ENCODE measurements at regions not wholly inside any gene's neighbourhood (a gene's known extent, or its start where the extent isn't known, plus 50 kb on each side); places are given as distances from the start of the nearest gene placed in this dataset.

DNA sequence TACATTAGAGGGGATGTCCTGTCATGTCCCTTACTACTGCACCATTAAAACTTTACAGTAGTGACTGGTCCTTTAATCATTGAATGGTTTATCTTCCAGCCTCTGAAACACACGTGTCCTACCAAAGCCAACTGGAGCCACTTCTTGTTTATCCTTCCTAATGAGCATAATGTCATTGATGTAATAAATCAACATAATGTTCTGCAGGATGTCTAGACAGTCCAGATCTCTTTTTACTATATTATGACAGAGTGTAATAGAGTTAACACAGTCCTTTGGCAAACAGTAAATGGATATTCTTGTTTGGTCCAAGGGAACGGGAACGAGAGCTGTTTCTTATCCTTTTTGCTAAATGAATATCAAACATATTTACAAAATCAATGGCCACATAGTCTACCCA, 88.1 kb upstream of the PTPRD start:
- H3K4me3 ChIP-seq (ENCODE audit: low read depth, low read length) = no peak overlapping the region
- DNase-seq (ENCODE audit: low read depth) = no peak
- TF ChIP-seq, protein P1, sequence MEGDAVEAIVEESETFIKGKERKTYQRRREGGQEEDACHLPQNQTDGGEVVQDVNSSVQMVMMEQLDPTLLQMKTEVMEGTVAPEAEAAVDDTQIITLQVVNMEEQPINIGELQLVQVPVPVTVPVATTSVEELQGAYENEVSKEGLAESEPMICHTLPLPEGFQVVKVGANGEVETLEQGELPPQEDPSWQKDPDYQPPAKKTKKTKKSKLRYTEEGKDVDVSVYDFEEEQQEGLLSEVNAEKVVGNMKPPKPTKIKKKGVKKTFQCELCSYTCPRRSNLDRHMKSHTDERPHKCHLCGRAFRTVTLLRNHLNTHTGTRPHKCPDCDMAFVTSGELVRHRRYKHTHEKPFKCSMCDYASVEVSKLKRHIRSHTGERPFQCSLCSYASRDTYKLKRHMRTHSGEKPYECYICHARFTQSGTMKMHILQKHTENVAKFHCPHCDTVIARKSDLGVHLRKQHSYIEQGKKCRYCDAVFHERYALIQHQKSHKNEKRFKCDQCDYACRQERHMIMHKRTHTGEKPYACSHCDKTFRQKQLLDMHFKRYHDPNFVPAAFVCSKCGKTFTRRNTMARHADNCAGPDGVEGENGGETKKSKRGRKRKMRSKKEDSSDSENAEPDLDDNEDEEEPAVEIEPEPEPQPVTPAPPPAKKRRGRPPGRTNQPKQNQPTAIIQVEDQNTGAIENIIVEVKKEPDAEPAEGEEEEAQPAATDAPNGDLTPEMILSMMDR (conservative IDR thresholded peaks at IDR 0.05; ENCODE audit: low read depth, low read length) = no peak

DNA sequence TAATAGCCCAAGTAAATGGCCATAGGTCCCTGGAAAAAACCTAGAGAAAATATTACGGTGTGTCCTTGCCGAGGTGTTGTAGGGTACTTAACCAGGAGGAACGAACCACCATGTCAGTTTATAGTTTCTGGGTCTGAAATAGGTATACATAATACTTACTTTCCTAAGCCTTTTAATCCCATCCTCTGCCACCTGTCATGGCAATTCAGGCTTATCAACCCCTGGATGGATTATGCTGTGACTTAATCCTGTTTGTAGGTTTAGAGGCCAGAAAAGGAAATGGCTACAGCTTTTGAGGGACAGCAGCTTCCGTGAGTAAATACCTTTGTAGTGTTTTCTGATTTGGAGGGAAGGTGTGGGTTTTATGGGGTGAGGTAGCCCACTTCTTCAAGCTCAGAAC, 89.1 kb upstream of the PTPRD start:
- TF ChIP-seq, protein P1 (conservative IDR thresholded peaks at IDR 0.05; ENCODE audit: low read depth, low read length) = no peak
- H3K4me3 ChIP-seq (ENCODE audit: low read depth, low read length) = no peak overlapping the region

DNA sequence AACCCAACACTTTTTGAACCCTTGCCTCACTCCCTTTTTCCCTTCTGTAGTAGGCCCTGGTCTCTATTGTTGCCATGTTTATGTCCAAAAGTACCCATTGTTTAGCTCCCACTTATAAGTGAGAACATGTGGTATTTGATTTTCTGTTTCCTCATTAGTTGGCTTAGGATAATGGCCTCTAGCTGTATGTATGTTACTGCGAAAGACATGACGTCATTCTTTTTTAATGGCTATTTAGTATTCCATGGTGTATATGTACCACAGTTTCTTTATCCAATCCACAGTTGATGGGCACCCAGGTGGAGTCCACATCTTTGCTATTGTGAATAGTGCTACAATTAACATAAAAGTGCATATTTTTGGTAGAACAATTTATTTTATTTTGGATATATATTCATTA, 90.3 kb upstream of the PTPRD start:
- TF ChIP-seq, protein P1 (conservative IDR thresholded peaks at IDR 0.05; ENCODE audit: low read depth, low read length) = no peak
- DNase-seq (ENCODE audit: low read depth) = no peak
- H3K4me3 ChIP-seq (ENCODE audit: low read depth, low read length) = no peak overlapping the region

More for the DNA sequence above, 89.1 kb upstream of the PTPRD start:
- DNase-seq (ENCODE audit: low read depth) = no peak

DNA sequence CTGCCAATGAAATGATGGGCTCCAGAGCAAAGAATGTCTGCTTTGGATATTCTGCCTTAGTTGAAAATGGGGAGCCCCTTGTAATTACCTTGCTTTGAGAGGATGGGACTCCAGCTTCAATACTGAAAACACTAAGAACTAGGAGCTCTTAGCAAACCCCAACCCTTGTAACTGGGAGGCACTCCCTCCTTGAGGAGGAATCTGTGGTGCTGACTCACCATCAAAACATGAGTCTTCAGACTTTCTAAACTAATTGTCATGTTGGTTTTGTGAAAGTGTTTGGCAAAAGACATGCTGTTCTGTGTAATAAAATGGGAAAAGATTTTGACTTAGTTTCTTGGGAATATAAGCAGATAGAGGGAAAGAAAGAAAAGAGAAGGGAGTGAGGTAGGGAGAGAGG, 91.9 kb upstream of the PTPRD start:
- no peak overlapping the region for H3K4me3 ChIP-seq (ENCODE audit: low read depth, low read length)
- TF ChIP-seq, protein P1 (conservative IDR thresholded peaks at IDR 0.05; ENCODE audit: low read depth, low read length) = no peak
- DNase-seq (ENCODE audit: low read depth) = no peak

DNA sequence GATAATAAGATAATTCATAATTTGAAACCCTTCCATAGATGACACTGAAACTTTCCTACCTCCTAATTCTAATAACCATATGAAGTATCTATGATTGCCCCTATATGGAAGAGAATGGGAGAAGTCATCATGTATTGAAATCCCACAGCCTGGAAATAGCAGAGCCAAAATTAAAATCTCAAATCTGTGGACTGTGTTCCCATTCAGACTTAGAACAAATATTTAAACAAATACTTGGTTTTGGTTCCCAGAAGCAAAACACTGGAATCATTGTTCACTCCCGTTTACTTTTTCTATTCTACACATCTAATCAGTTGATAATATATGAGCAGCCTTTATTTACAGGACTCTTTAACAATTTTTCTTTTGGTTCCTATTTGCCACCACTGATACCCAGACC, 92.6 kb upstream of the PTPRD start:
- no peak overlapping the region for H3K4me3 ChIP-seq (ENCODE audit: low read depth, low read length)
- no peak for DNase-seq (ENCODE audit: low read depth)
- TF ChIP-seq, protein P1 (conservative IDR thresholded peaks at IDR 0.05; ENCODE audit: low read depth, low read length) = no peak

DNA sequence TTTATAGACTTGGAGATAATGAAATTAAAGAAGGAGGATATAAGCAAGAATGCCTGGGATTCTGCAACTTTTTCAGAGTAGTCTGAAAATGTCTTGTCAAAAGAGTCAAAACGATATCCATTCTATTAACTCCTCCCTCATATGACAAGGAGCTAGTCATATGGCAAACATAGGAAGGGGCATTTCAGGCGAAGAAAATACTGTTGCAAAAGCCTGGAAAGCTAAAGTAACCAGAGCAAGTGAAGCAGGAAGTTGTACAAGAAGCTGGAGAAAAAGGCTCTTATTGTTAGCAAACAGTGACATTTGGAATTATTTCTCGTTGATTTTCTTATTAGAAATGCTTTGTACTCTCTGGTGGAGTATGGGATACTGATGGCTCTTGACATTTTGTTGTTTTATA, 94.0 kb upstream of the PTPRD start:
- TF ChIP-seq, protein P1 (conservative IDR thresholded peaks at IDR 0.05; ENCODE audit: low read depth, low read length) = no peak
- no peak for DNase-seq (ENCODE audit: low read depth)
- no peak overlapping the region for H3K4me3 ChIP-seq (ENCODE audit: low read depth, low read length)

DNA sequence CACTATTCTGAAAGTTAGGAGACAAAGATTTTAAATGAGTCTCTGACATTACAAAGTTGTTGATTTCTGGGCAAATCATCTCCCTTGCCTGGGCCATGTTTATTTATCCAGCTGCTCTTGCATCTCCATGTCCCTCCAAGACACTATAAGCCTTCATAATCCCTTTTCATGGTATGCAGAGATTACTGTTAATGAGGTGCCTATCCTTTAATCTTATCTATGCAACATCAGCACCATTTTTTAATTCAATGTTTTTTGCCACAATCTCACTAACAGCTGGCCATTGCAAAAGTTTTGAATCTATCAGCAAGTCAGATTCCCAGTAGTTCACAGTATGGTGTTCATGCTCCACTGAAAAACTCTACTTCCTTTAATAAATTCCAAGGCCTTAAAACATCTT, 108.5 kb upstream of the PTPRD start:
- no peak overlapping the region for H3K4me3 ChIP-seq (ENCODE audit: low read depth, low read length)
- DNase-seq (ENCODE audit: low read depth) = no peak
- TF ChIP-seq, protein P1 (conservative IDR thresholded peaks at IDR 0.05; ENCODE audit: low read depth, low read length) = no peak
